HL-60 (cell line): ENCODE measurements at regions not wholly inside any gene's neighbourhood (a gene's known extent, or its start where the extent isn't known, plus 50 kb on each side); places are given as distances from the start of the nearest gene placed in this dataset.

Experiments used
- DNase-seq, 2 experiments: peaks; one replicate each; pipeline ENCODE4 v3.0.0-alpha.2; 2010 to 2020; ENCODE audit warnings: low read depth in 1 of 2, low spot score in 1 of 2
- H3K27ac ChIP-seq: fragments of 250-450 bp; sonication (Bioruptor Pico); replicated peaks from 2 replicates; pipeline ENCODE4 v1.5.1; 2020; ENCODE audit warnings: mild to moderate bottlenecking, moderate library complexity
- H3K27me3 ChIP-seq: fragments of 250-450 bp; sonication (Bioruptor Pico); 2 replicates; pipeline ENCODE4 v1.5.1; 2021; ENCODE audit warnings: mild to moderate bottlenecking, moderate library complexity; ENCODE audit not compliant: insufficient read depth, poor library complexity, severe bottlenecking
- H3K4me3 ChIP-seq: replicated peaks from 2 replicates; pipeline ENCODE4 v1.5.1; 2011; ENCODE audit warnings: mild to moderate bottlenecking, control low read depth, low read length; ENCODE audit not compliant: insufficient read depth
- GABPA ChIP-seq: IDR thresholded peaks from 2 replicates; pipeline ENCODE4 v1.6.1; 2012; ENCODE audit warnings: low read depth
- POLR2AphosphoS5 ChIP-seq: IDR thresholded peaks from 2 replicates; pipeline ENCODE4 v1.6.1; 2012; ENCODE audit warnings: low read depth
- SPI1 ChIP-seq: IDR thresholded peaks from 2 replicates; pipeline ENCODE4 v1.6.1; 2012; ENCODE audit warnings: low read depth, mild to moderate bottlenecking, borderline replicate concordance
- TF ChIP-seq, protein P1 (sequence below): IDR thresholded peaks from 2 replicates; pipeline ENCODE4 v1.6.1; 2012; ENCODE audit warnings: low read depth; ENCODE audit not compliant: insufficient replicate concordance
- TF ChIP-seq, protein P2 (sequence below): IDR thresholded peaks from one replicate; pipeline ENCODE4 v1.5.1; 2011; ENCODE audit warnings: low read length, control low read depth, inconsistent platforms; ENCODE audit not compliant: insufficient read depth

DNA sequence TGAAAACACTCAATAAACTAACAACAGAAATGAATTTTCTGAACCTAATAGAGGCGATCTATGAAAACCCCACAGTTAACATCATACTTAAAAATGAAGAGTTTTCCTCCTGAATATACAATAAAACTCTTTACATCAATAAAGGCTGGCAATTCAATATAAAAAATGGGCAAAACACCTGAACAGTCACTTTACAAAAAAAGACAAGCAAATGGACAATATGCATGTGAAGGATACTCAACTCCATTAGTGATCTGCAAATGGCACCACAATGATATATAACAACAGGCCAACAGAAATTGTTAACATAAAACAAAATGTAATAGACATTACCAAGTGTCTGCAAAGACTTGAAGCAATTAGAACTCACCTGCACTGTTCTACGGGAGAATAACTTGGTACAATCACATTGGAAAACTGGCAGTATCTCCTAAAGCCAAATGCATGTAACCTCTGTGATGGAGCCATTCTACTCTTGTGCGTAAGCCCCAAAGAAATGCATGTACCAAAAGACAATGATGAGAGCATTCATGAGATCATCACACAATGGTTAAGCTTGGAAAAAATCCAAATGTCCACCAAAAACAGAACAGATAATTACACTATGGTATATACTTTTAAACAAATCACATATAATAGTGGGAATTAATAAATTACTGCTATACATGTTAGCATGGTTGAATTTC is 433.4 kb upstream of the MAF start:
- no peak overlapping the region for H3K27ac ChIP-seq
- TF ChIP-seq SPI1 (no peak), POLR2AphosphoS5 (no peak), GABPA (no peak)
- TF ChIP-seq, protein P1, sequence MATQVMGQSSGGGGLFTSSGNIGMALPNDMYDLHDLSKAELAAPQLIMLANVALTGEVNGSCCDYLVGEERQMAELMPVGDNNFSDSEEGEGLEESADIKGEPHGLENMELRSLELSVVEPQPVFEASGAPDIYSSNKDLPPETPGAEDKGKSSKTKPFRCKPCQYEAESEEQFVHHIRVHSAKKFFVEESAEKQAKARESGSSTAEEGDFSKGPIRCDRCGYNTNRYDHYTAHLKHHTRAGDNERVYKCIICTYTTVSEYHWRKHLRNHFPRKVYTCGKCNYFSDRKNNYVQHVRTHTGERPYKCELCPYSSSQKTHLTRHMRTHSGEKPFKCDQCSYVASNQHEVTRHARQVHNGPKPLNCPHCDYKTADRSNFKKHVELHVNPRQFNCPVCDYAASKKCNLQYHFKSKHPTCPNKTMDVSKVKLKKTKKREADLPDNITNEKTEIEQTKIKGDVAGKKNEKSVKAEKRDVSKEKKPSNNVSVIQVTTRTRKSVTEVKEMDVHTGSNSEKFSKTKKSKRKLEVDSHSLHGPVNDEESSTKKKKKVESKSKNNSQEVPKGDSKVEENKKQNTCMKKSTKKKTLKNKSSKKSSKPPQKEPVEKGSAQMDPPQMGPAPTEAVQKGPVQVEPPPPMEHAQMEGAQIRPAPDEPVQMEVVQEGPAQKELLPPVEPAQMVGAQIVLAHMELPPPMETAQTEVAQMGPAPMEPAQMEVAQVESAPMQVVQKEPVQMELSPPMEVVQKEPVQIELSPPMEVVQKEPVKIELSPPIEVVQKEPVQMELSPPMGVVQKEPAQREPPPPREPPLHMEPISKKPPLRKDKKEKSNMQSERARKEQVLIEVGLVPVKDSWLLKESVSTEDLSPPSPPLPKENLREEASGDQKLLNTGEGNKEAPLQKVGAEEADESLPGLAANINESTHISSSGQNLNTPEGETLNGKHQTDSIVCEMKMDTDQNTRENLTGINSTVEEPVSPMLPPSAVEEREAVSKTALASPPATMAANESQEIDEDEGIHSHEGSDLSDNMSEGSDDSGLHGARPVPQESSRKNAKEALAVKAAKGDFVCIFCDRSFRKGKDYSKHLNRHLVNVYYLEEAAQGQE, result no peak
- TF ChIP-seq, protein P2, sequence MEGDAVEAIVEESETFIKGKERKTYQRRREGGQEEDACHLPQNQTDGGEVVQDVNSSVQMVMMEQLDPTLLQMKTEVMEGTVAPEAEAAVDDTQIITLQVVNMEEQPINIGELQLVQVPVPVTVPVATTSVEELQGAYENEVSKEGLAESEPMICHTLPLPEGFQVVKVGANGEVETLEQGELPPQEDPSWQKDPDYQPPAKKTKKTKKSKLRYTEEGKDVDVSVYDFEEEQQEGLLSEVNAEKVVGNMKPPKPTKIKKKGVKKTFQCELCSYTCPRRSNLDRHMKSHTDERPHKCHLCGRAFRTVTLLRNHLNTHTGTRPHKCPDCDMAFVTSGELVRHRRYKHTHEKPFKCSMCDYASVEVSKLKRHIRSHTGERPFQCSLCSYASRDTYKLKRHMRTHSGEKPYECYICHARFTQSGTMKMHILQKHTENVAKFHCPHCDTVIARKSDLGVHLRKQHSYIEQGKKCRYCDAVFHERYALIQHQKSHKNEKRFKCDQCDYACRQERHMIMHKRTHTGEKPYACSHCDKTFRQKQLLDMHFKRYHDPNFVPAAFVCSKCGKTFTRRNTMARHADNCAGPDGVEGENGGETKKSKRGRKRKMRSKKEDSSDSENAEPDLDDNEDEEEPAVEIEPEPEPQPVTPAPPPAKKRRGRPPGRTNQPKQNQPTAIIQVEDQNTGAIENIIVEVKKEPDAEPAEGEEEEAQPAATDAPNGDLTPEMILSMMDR, result no peak

GRCh38 chr16:80029761-80030481 is 429.4 kb upstream of the MAF start:
- Histone ChIP-seq H3K27ac (no peak overlapping the region), H3K4me3 (no peak overlapping the region), H3K27me3 (peaks cover 11% of the 10 kb centered on the region)
- no peak for DNase-seq
- TF ChIP-seq, protein P2, result no peak
- TF ChIP-seq, protein P1, result no peak
- TF ChIP-seq SPI1, result no peak
- no peak for TF ChIP-seq POLR2AphosphoS5
- TF ChIP-seq GABPA, result no peak

More for the DNA sequence above, 433.4 kb upstream of the MAF start:
- no peak for DNase-seq
- no peaks in the 10 kb centered on the region for H3K27me3 ChIP-seq
- no peak overlapping the region for H3K4me3 ChIP-seq

- H3K4me3 ChIP-seq, result no peak overlapping the region
- no peak for TF ChIP-seq GABPA
- TF ChIP-seq, protein P1, result no peak
- no peak for TF ChIP-seq SPI1
- no peak for TF ChIP-seq POLR2AphosphoS5
- TF ChIP-seq, protein P2, result no peak
- no peak for DNase-seq
- H3K27me3 ChIP-seq, result peaks cover 11% of the 10 kb centered on the region
- H3K27ac ChIP-seq, result no peak overlapping the region
These were observed 428.8 kb upstream of the MAF start for GRCh38 chr16:80029381-80029630.
